HCT116 (cell line): ENCODE measurements at regions not wholly inside any gene's neighbourhood (a gene's known extent, or its start where the extent isn't known, plus 50 kb on each side); places are given as distances from the start of the nearest gene placed in this dataset.

ENCODE experiments used
- ATAC-seq: fragments of 200-7000 bp; cut with Tn5 transposase; 2 replicates; pipeline ENCODE4 v1.9.1; 2020; ENCODE audit warnings: mild to moderate bottlenecking, moderate library complexity
- BruUV-seq: library from RNA; stranded (reverse); fragments of 400-500 nt; replicated peaks from 2 replicates; lab custom pipeline; 2021; lab: Mats Ljungman, UMichigan
- CTCF ChIA-PET: fragments of 300-600 bp; sonication (Branson Sonifier 250); formaldehyde crosslinking; loops from one replicate; lab custom pipeline; 2021; ENCODE audit warnings: antibody characterized with exemption; lab: Charles Lee
- POLR2A ChIA-PET: fragments of 300-600, 350-600 bp; sonication (Branson Sonifier 250); formaldehyde crosslinking; loops from one replicate; lab custom pipeline; 2021; ENCODE audit warnings: antibody characterized with exemption; lab: Charles Lee
- RAD21 ChIA-PET, 2 experiments: fragments of 300-600 bp; sonication (Branson Sonifier 250); formaldehyde crosslinking; loops; one replicate each; lab custom pipeline; 2023; ENCODE audit warnings: low total read pairs in 2 of 2; ENCODE audit not compliant: uncharacterized antibody in 2 of 2, unreplicated experiment in 2 of 2, low non-redundant PET in 1 of 2; lab: Charles Lee
- DNase-seq: peaks from one replicate; pipeline ENCODE4 v3.0.0-alpha.2; 2010; ENCODE audit warnings: low read depth, low spot score
- H2AFZ ChIP-seq: fragments of 200-600 bp; shearing (Covaris generic), sonication (generic); 2 replicates; pipeline ENCODE4 v1.6.1; 2017; ENCODE audit warnings: low read depth, mixed run types, mixed read lengths, antibody characterized with exemption, low read length; ENCODE audit not compliant: poor library complexity, severe bottlenecking
- H3K27ac ChIP-seq: 2 replicates; pipeline ENCODE4 v1.5.1; 2012; ENCODE audit warnings: low read depth, low read length
- H3K27me3 ChIP-seq: fragments of 200-600 bp; sonication (generic); 2 replicates; pipeline ENCODE4 v1.6.1; 2016; ENCODE audit warnings: mixed run types, low read length, mixed read lengths; ENCODE audit not compliant: insufficient read depth
- H3K36me3 ChIP-seq, 2 experiments: fragments of 200-500 bp in 1 of 2; fragments of 200-600 bp in 1 of 2; sonication (Bioruptor generic) in 1 of 2; sonication (generic) in 1 of 2; 2 replicates each; pipeline versions ENCODE4 v1.5.1 to v1.6.1; 2014 to 2016; ENCODE audit warnings: low read length in 2 of 2, inconsistent platforms in 1 of 2, mixed read lengths in 1 of 2, mixed run types in 1 of 2; ENCODE audit not compliant: insufficient read depth in 2 of 2, control insufficient read depth in 1 of 2
- H3K4me1 ChIP-seq, 2 experiments: fragments of 200-600 bp in 1 of 2; sonication (generic) in 1 of 2; 2 replicates each; pipeline versions ENCODE4 v1.5.1 to v1.6.1; 2012 to 2017; ENCODE audit warnings: low read length in 2 of 2, inconsistent platforms in 1 of 2, mild to moderate bottlenecking in 1 of 2, mixed read lengths in 1 of 2, mixed run types in 1 of 2, moderate library complexity in 1 of 2; ENCODE audit not compliant: insufficient read depth in 2 of 2, control insufficient read depth in 1 of 2
- H3K4me2 ChIP-seq: fragments of 200-600 bp; sonication (generic); 2 replicates; pipeline ENCODE4 v1.6.1; 2017; ENCODE audit warnings: mixed run types, low read length, mixed read lengths
- H3K4me3 ChIP-seq, 2 experiments: fragments of 200-600 bp in 1 of 2; sonication (generic) in 1 of 2; replicated peaks in 1 of 2; 2 replicates each; pipeline ENCODE4 v1.5.1; 2011 to 2016; ENCODE audit warnings: low read length in 2 of 2, control low read depth in 1 of 2, low read depth in 1 of 2, mild to moderate bottlenecking in 1 of 2, mixed read lengths in 1 of 2, mixed run types in 1 of 2
- H3K79me2 ChIP-seq: fragments of 200-600 bp; sonication (generic); 2 replicates; pipeline ENCODE4 v1.6.1; 2017; ENCODE audit warnings: mild to moderate bottlenecking, mixed run types, low read length, moderate library complexity, mixed read lengths; ENCODE audit not compliant: insufficient read depth
- H3K9ac ChIP-seq: fragments of 200-600 bp; sonication (generic); 2 replicates; pipeline ENCODE4 v1.6.1; 2016; ENCODE audit warnings: low read length, mixed read lengths
- H3K9me2 ChIP-seq: fragments of 200-600 bp; sonication (generic), shearing (Covaris generic); 2 replicates; pipeline ENCODE4 v1.6.1; 2017; ENCODE audit warnings: mixed run types, mild to moderate bottlenecking, moderate library complexity; ENCODE audit not compliant: insufficient read depth
- H3K9me3 ChIP-seq, 2 experiments: fragments of 200-500 bp in 1 of 2; fragments of 200-600 bp in 1 of 2; sonication (Bioruptor generic) in 1 of 2; sonication (generic) in 1 of 2; 2 replicates each; pipeline ENCODE4 v1.6.1; 2014 to 2017; ENCODE audit warnings: low read length in 2 of 2, mixed read lengths in 2 of 2, inconsistent platforms in 1 of 2, low read depth in 1 of 2, mild to moderate bottlenecking in 1 of 2, mixed run types in 1 of 2, moderate library complexity in 1 of 2; ENCODE audit not compliant: control insufficient read depth in 1 of 2, insufficient read depth in 1 of 2
- H4K20me1 ChIP-seq: fragments of 200-600 bp; sonication (generic), shearing (Covaris generic); 2 replicates; pipeline ENCODE4 v1.6.1; 2017; ENCODE audit warnings: mixed run types, mild to moderate bottlenecking, moderate library complexity; ENCODE audit not compliant: insufficient read depth
- CEBPB ChIP-seq: IDR thresholded peaks from 2 replicates; pipeline ENCODE4 v1.6.1; 2012; ENCODE audit warnings: low read depth
- CTCF ChIP-seq, 3 experiments: fragments of 200-600 bp in 1 of 3; sonication (generic) in 1 of 3; IDR thresholded peaks in 2 of 3; conservative IDR thresholded peaks in 1 of 3; 2 replicates each; pipeline ENCODE4 v1.5.1; 2012 to 2017; ENCODE audit warnings: low read depth in 2 of 3, low read length in 2 of 3, antibody characterized with exemption in 1 of 3, borderline replicate concordance in 1 of 3, control low read depth in 1 of 3, mild to moderate bottlenecking in 1 of 3, mixed read lengths in 1 of 3, mixed run types in 1 of 3, moderate library complexity in 1 of 3; ENCODE audit not compliant: insufficient read depth in 1 of 3
- EGR1 ChIP-seq: IDR thresholded peaks from 2 replicates; pipeline ENCODE4 v1.6.1; 2012; ENCODE audit warnings: low read depth
- EZH2 ChIP-seq: fragments of 200-600 bp; sonication (generic); IDR thresholded peaks from 2 replicates; pipeline ENCODE4 v1.6.1; 2017; ENCODE audit warnings: antibody characterized with exemption, mixed run types
- EZH2phosphoT487 ChIP-seq: fragments of 200-600 bp; IDR thresholded peaks from 2 replicates; pipeline ENCODE4 v1.6.1; 2018; ENCODE audit warnings: antibody characterized with exemption, borderline replicate concordance
- FOSL1 ChIP-seq: IDR thresholded peaks from 2 replicates; pipeline ENCODE4 v1.6.1; 2012; ENCODE audit warnings: low read depth
- JUND ChIP-seq: IDR thresholded peaks from 2 replicates; pipeline ENCODE4 v1.6.1; 2012
- POLR2A ChIP-seq: IDR thresholded peaks from 2 replicates; pipeline ENCODE4 v1.7.0; 2011; ENCODE audit warnings: borderline replicate concordance; ENCODE audit not compliant: insufficient read depth, insufficient read length; ENCODE audit errors: extremely low read depth
- POLR2AphosphoS5 ChIP-seq: IDR thresholded peaks from 2 replicates; pipeline ENCODE4 v1.6.1; 2011; ENCODE audit warnings: mild to moderate bottlenecking, low read depth, low read length, moderate library complexity
- RAD21 ChIP-seq: IDR thresholded peaks from 2 replicates; pipeline ENCODE4 v1.6.1; 2012; ENCODE audit warnings: low read depth, mild to moderate bottlenecking
- REST ChIP-seq: IDR thresholded peaks from 2 replicates; pipeline ENCODE4 v1.6.1; 2012; ENCODE audit warnings: low read depth
- SP1 ChIP-seq: IDR thresholded peaks from 2 replicates; pipeline ENCODE4 v1.6.1; 2012; ENCODE audit warnings: low read depth
- SRF ChIP-seq: IDR thresholded peaks from 2 replicates; pipeline ENCODE4 v1.6.1; 2012; ENCODE audit warnings: low read depth
- TCF7L2 ChIP-seq: IDR thresholded peaks from 2 replicates; pipeline ENCODE4 v1.7.0; 2011; ENCODE audit warnings: borderline replicate concordance, inconsistent platforms; ENCODE audit not compliant: insufficient read depth, insufficient read length; ENCODE audit errors: extremely low read depth
- YY1 ChIP-seq: IDR thresholded peaks from 2 replicates; pipeline ENCODE4 v1.6.1; 2011; ENCODE audit warnings: low read length, low read depth, moderate library complexity, mild to moderate bottlenecking; ENCODE audit not compliant: insufficient replicate concordance; ENCODE audit errors: extremely low read depth
- ZFX ChIP-seq: fragments of 450-650 bp; IDR thresholded peaks from 2 replicates; pipeline ENCODE4 v1.6.1; 2017
- intact Hi-C: fragments of 100-400 bp; cut with micrococcal nuclease; formaldehyde crosslinking; loops from 2 replicates; pipeline ENCODE4 v1.10.0; 2022
- TF ChIP-seq, protein P1 (sequence below): IDR thresholded peaks from 2 replicates; pipeline ENCODE4 v1.6.1; 2012
- TF ChIP-seq, protein P2 (sequence below): IDR thresholded peaks from 2 replicates; pipeline ENCODE4 v1.6.1; 2011; ENCODE audit warnings: mild to moderate bottlenecking, low read length, moderate library complexity; ENCODE audit not compliant: insufficient replicate concordance; ENCODE audit errors: extremely low read depth

GRCh38 chr9:677461-678097, 163.9 kb upstream of the DMRT1 start:
- H4K20me1 ChIP-seq: no peaks in the 10 kb centered on the region
- ChIA-PET CTCF (no interaction called here), POLR2A (no interaction called here), RAD21 (no interaction called here)
- no peak overlapping the region for H3K27ac ChIP-seq
- H2AFZ ChIP-seq: no peak overlapping the region
- no peak overlapping the region for H3K9ac ChIP-seq
- H3K9me2 ChIP-seq: no peaks in the 10 kb centered on the region
- intact Hi-C loops: no loop called here
- no peaks in the 10 kb centered on the region for H3K27me3 ChIP-seq
- H3K36me3 ChIP-seq: no peaks in the 10 kb centered on the region
- no peak for DNase-seq
- H3K4me2 ChIP-seq: no peak overlapping the region
- no peak for TF ChIP-seq POLR2AphosphoS5
- no peak for TF ChIP-seq TCF7L2
- no peak for TF ChIP-seq JUND
- TF ChIP-seq REST: no peak
- TF ChIP-seq, protein P1, sequence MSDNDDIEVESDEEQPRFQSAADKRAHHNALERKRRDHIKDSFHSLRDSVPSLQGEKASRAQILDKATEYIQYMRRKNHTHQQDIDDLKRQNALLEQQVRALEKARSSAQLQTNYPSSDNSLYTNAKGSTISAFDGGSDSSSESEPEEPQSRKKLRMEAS: no peak
- TF ChIP-seq YY1: no peak
- no peak for TF ChIP-seq CEBPB
- TF ChIP-seq FOSL1: no peak
- TF ChIP-seq RAD21: no peak
- TF ChIP-seq, protein P2, sequence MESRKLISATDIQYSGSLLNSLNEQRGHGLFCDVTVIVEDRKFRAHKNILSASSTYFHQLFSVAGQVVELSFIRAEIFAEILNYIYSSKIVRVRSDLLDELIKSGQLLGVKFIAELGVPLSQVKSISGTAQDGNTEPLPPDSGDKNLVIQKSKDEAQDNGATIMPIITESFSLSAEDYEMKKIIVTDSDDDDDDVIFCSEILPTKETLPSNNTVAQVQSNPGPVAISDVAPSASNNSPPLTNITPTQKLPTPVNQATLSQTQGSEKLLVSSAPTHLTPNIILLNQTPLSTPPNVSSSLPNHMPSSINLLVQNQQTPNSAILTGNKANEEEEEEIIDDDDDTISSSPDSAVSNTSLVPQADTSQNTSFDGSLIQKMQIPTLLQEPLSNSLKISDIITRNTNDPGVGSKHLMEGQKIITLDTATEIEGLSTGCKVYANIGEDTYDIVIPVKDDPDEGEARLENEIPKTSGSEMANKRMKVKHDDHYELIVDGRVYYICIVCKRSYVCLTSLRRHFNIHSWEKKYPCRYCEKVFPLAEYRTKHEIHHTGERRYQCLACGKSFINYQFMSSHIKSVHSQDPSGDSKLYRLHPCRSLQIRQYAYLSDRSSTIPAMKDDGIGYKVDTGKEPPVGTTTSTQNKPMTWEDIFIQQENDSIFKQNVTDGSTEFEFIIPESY: no peak
- TF ChIP-seq SRF: no peak
- TF ChIP-seq EZH2: no peak
- no peak for TF ChIP-seq SP1
- no peak for TF ChIP-seq POLR2A
- TF ChIP-seq CTCF (IDR thresholded peaks at IDR 0.05 in 2 of 3, conservative IDR thresholded peaks at IDR 0.05 in 1 of 3; ENCODE audit: borderline replicate concordance in 1 of 3, insufficient read depth in 1 of 3, low read depth in 2 of 3, low read length in 2 of 3): no peak
- TF ChIP-seq EZH2phosphoT487: no peak
- TF ChIP-seq EGR1: no peak
- TF ChIP-seq ZFX: no peak
- TF ChIP-seq, all 23 proteins: peak for 0
- no peak for ATAC-seq
- no peaks in the 10 kb centered on the region for H3K9me3 ChIP-seq
- TSS peak; percentile 42 for BruUV-seq
- H3K4me3 ChIP-seq: no peak overlapping the region
- no peaks in the 10 kb centered on the region for H3K4me1 ChIP-seq
- no peaks in the 10 kb centered on the region for H3K79me2 ChIP-seq
